NCI-H2029 treated with DMSO at 0.1 percent for 48 hours (cell line): ENCODE measurements at regions not wholly inside any gene's neighbourhood (a gene's known extent, or its start where the extent isn't known, plus 50 kb on each side); places are given as distances from the start of the nearest gene placed in this dataset.

Source experiments
- DNase-seq: peaks from one replicate; lab custom pipeline; 2025; lab: John Stamatoyannopoulos, UW

DNA sequence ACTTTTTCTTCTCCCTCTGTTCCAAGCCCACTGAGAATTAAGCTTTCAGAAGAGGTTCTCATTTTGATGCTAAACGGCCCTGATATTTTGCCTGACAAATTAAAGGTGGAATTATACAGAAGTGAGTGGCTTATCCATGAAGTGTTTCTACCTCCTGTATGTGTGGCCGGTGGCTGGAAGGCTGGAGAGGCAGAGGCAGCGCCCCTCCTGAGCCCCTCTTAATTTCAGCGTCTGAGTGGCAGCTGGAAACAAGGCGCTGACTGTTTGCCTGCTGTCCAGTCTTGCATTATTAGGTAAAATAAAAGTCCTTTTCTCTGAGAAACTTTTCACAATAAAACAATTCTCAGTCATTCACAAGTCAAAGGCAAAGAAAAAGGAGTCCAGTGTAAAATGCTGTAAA, 685.7 kb downstream of the MCTP2 start:
- no peak for DNase-seq

DNA sequence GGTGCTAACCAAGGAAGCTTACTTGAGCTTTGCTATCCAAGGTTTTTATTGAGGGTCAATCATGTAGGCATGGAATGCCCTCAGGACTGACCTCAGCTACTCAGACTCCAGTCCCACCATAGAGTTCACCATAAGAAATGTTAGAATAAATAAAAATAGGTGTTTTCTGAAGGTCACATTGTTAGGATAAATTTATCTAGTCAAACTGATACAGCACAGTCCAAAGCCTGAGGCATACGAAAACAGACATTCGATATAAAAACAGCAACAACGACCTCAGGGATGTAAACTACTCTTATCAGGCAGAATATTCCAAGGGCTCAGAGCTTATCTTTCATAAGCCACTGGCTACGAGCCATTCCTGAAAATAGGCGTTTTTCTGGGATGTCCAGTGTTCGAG, 690.6 kb downstream of the MCTP2 start:
- DNase-seq = no peak

DNA sequence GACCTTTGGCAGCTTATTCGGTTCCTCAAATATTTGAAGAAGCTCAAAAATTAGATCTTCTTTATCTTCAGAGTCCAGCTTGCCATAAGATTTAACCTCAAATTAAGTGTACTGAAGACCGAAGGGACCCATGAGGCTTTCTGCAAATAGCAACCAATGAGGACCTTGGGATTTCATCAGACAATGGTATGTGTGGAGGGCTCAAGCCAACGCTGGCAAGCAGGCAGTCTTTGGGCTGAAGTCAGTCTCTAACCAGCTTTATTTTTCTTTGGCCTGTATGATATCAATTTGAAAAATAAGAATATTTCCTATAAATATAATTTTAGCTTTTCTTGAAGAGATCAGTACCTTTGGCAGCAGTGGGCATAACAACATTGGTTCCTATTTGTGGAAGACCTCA, 692.7 kb downstream of the MCTP2 start:
- no peak for DNase-seq

DNA sequence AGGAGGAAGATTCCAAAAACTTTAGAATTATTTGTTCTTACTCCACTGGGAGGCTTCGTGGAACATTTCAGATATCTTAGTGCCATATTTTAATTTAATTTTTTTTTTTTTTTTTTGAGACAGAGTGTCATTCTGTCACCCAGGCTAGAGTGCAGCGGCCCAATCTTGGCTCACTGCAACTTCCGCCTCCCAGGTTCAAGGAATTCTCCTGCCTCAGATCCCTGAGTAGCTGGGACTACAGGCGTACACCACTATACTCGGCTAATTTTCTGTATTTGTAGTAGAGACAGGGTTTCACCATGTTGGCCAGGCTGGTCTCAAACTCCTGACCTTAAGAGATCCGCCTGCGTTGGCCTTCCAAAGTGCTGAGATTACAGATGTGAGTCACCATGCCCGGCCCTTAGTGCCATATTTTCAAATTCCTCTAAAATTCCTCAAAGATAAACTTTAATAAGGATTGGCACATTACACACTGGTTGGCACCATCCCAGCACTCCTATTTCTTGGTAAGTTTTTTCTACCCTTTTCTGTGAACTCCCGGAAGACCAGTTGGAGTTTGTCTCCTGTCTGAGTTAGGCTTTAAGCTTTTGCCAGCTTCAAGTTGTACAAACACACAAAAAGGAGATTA, 693.7 kb downstream of the MCTP2 start:
- DNase-seq = no peak

DNA sequence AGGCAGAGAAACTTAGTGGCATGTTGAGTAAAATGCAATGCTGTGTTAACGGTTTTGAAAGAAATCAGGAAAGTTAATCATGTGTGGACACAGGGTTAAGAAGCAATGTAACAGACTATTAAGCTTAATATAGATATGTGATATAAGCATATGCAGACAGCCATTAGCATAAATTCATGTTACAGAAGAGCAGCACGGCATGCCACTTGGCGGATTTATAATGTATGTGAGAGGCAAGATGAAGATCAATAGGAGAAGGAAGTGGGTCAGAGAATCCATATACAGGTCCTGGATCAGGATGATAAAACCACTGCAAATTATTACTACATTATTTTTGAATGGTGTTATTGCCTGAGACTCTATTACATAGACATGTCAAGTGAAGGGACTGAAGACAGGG, 694.3 kb downstream of the MCTP2 start:
- no peak for DNase-seq

DNA sequence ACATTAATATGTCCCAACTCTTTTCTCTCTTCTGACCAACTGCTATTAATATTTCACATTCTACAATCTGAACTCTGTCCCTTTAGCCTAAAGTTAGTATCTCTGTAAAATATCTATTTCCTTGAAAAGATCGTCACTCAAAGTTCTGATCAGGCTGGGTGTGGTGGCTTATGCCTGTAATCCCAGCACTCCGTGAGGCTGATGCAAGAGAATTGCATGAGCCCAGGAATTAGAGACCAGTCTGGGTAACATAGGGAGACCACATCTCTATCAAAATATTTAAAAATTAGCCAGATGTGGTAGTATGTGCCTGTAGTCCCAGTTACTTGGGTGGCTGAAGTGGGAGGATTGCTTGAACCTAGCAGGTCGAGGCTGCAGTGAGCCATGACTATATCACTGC, 695.6 kb downstream of the MCTP2 start:
- no peak for DNase-seq

DNA sequence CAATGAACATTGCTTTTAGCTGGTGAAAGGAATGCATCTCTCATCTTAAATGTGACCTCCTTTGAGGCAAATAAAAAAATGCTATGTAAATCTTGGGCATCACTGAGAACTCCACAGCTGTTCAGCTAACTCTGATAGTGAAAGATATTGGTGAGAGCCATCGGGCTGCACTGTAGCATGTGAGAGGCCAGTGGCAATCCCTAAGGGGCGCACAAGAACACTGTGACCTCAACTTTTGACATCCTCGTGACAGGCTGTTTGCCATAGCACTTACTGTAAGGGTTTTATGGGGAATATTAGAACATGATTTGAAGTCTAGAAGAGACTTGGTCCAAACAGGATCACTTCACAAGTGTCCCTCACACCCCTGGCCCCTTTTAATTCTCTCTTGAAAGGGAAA, 697.9 kb downstream of the MCTP2 start:
- no peak for DNase-seq

DNA sequence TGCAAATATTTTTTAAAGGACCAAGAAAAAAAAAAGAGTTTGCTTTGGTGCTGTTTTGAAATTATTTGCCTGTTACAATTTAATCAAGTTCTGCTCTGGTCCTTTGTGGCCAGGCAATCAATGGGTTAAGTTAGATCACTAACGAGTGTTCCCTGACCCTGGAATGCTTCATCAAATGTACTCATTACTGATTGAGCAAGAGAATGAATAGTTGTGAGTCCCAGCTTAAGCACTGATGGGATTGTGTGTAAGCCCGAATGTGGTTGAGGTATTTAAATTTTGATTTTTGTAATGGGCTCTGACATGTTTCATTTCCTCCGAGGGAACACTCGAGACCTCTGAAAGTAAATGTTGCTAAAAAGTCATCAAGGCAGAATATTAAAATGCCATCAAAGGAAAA, 699.1 kb downstream of the MCTP2 start:
- no peak for DNase-seq

DNA sequence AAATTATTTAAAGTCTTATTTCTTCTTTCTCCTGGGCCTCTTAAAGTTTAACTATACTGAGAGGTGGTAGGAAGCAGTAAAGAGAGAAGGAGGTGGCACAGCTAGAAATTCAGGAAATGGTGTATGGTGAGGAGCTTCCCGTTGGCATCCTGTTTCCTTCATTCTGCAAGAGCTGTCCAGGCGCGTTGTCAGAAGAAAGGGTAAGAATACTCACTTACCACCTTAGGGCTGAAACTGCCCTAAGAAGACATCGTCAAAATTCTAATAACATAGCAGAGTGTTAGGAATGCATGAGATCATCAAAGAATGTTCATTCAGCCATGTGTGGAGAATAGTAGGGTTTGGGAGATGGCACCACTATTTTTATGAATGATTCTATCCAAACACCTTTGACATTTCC, 699.6 kb downstream of the MCTP2 start:
- DNase-seq = no peak

DNA sequence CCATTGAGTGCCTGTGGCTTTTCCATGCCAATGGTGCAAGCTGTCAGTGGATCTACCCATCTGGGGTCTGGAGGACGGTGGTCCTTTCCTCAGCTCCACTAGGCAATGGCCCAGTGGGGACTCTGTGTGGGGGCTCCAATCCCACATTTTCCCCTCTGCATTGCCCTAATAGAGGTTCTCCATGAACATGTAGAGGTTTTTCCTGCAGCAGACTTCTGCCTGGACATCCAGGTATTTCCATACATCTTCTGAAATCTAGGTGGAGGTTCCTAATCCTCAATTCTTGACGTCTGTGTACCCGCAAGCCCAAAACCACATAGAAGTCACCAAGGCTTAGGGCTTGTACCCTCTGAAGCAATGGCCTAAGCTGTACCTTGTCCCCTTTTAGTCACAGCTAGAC, 703.1 kb downstream of the MCTP2 start:
- DNase-seq = no peak

DNA sequence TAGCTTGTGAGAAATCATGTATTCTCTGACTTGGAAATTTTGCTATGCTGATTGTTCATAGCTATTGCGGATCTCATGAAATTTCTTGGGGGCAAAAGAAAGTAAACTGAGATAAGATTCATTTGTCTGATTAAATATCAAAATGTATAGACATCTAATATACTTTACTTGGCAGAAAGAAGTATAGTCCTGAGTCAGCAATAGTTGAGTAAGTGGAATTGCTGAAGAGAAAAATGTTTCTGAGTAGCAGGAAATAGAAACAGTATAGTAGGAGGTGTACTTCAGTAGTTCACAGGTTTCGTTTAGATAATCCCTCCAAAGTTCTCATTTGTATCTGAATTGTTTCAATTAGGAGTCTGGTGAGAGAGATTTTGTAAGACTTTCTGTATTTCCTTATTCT, 705.9 kb downstream of the MCTP2 start:
- DNase-seq = no peak

DNA sequence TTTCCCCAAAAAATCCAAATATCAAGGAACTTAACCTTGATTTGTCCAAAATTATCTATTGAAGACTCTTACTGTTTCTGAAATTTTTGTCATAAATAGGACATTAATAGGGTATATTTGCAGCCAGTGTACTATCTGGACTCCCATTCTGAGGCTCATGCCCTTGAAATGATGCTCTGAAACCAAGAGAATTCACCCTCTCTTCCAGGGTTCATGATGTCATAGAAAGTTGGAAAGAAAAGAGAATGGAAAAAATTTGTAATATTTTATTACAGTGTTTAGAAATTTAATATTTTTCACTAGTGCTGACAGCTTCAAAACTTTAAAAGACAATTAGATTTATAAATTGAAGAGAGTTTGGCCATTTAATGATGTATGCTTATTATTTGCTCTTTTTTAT, 712.5 kb downstream of the MCTP2 start:
- DNase-seq = no peak

DNA sequence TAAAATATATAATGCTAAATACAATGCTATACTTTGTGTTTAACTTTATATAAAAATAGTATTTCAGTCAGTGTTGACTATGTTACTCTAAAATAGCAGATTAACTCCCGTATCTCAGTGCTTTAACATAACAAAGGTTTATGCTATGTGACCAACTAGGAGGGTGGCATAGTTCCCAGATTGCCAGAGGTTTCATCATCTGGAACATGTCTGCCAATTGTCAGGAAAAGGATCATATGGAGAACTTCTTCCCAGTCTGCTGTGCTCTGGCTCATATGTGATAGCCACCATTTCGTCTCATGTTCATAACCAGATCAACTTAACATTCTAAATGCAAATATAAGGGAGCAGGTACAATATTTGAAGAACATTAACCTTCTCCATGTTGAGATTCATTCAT, 720.2 kb downstream of the MCTP2 start:
- no peak for DNase-seq

DNA sequence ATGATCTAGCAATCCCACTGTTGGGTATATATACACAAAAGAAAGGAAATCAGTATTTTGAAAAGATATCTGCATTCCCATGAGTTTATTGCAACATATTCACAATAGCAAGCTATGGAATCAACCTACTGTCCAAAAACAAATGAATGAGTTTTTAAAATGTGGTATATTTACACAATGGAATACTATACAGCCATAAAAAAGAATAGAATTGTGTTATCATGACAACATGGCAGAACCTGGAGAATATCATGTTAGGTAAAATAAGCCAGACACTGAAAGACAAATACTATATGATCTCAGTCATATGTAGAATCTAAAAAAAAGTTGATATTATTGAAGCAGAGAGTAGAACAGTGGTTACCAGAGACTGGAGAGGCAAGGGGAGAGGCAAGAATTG, 732.6 kb downstream of the MCTP2 start:
- no peak for DNase-seq

DNA sequence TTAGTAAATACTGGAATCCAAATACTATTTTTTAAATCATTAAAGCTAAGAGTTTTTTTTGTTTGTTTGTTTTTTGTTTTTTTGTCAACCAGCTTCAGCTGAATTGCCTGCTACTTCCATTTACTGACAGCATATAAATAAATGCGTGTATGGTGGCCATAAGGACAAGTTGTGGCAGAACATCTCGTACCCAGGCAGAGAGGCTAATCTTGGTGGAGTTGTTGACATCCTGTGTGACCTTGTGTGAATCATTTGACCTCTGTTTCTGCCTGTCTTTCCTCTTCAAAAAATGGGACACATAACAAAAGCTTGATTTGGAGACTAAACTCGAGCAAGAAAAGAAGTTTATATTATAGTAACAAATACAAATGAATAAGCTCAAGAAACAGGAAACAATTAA, 734.2 kb downstream of the MCTP2 start:
- DNase-seq = no peak

DNA sequence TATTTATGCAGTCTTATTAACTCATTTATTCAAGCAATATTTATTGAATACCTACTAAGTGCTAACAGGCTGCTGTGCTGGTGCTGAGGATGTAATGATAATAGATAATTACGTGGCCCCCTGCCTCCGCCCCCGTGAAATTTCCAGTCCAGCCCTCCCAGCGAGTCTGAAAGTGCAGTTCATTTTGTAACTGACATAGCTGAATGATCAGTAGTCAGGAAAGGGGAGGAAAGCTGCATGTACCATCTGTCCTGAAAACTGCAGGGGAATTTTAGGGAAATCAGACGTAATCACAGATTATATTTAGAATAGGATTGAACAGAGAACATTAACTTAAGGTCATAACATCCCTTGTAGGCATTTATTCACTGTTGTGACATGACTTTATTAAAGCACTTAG, 736.8 kb downstream of the MCTP2 start:
- DNase-seq = no peak

DNA sequence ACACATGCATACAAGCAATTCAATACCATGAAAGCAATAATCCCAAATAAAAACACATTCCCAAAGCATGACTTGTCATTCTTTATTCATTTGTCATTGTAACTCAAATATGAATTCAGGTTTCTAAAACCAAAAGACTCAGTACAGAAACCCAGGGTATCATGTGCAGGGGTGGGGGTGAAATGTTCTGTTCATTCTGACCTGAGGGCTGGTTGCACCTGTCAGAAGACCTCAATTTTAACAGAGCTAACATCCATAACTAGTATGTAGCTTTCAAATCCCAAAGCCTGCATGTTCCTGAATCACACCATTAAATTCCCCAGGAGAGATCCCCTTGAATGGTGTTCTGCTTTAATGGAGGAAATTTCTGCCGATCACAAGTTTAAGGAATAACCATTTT, 738.7 kb downstream of the MCTP2 start:
- DNase-seq = no peak

DNA sequence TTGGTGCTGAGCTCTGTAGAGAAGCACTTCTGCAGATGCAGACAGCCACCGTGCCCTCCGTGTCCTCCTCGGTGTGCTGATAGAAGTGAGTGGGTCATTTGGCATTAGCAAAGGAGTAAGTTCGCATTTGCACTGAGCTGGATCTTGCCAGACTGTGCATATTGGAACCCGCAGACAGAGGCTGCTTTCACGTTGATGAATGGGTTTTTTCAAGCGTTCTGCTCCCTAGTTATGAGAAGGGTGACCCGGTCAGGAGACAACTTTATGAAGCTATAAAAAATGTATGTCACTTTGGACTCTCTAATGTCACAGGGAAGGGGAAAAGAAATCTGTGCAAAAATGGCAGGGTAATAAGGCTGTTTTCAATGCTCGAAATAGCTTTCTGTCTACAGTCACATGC, 739.4 kb downstream of the MCTP2 start:
- no peak for DNase-seq

DNA sequence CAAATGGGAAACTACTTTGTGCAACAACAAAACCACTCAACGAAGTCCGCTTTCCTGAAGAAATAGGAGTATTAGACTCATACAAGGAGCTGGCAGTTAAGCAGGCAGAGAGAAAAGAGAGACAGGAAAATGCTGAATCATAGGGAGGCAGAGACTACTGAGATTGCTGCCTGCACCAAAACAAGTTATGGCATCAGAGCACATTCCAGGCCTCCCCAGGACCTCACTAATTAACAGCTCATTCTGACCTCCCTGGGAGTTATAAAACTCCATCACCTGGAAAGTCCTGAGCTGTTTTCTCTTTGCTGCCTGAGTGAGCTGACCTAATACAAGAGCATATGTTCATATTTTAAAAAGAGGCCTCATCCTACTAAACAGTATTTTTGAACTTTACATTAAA, 741.0 kb downstream of the MCTP2 start:
- no peak for DNase-seq

DNA sequence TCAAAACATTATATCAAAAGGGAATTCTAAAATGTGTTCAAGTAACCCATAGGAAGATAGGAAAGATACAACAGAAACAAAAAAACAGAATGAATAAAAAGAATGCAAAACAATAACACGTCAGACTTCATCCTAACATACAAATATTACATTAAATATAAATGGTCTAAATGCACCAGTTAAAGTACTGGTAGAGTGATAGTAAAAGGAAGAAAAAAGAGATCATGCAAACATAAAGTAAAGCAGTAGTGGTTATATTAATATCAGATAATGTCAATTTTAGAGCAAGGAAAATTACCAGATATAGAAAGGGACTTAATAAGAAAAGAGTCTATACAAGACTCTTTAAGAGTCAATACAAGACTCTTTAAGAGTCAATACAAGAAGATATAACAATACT, 755.7 kb downstream of the MCTP2 start:
- no peak for DNase-seq

DNA sequence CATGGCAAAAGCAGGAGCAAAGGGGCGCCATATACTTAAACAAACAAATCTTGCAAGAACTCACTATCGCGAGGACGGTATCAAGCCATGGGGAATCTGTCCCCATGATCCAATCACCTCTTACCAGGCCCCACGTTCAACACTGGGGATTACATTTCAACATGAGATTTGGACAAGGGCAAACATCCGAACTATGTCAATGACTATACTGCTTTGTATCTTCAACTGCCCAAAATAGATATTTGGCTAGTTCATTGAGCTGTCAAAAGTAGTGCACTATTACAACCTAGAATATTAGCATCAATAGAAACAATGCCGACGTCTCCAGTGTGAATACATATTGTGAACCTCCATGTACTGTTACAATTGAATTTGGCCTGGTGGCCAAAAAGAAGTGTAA, 760.4 kb downstream of the MCTP2 start:
- no peak for DNase-seq

DNA sequence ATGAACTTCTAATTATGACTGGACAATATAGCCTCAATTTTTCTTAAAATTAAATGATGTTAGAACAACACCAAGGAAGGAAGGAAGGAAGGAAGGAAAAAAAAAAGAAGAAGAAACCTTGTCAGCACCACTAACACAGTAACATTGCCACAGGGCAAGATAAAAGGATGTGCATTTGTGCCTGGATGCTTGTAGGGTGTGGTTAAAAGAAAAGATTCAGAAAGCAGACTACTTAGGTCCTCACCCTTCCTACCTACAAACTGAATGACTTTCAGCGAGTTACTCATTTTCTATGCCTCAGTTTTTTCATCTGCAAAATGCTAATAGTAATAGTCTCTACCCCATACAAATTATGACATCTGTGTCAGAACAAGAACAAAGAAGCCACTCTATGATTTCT, 778.3 kb downstream of the MCTP2 start:
- DNase-seq = no peak

DNA sequence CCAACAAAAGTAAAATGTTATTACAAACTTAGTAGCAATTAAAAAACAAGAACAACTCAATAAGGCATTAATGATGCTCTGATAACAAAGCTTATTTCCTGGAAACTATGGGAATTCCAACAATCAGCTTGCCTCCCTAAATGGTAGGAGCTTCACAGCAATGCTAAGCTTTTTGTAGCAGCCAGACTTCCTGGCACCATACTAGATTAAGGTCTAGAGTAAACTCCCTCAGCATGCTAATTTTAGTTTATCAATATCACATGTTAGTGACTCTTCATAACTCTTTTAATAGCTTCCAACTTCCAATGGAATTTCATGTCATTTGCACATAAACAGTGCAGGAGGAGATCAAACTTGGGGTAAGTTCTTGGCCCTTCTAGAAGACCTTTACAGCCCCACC, 782.0 kb downstream of the MCTP2 start:
- DNase-seq = no peak

DNA sequence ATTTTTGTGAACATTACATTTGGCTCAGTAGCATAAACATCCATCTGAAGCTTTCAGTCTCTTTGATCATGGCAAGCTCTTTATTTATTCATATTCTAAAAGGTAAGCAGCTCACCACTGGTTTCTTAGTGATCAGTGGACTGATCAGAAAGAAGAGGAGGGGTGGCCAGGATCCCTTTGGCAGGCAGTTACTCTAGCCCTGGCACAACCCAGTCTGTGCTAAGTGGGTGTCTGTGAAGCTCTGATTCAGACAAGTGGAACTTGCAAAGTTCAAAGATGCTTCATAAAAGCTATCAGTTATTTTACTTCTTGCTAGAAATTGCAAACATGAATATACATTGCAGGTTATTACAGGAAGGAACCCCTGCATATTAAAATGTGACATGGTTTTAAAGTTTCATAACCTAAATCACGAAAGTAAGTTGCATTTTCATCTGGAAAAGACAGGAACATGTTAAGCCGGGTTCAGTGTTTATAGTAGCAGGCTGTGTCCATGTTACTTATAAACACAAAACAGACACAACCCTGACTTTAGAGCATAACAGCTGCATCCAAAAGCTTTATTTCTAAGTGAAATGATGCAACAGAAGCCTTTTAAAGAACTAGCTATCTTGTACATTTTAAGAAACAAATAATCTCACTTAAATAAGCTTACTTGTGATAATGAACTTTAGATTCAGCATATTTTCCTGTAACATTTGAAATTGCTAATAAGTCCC, 785.3 kb downstream of the MCTP2 start:
- DNase-seq = no peak
